Spleen (tissue), 11 donors: ENCODE measurements at regions not wholly inside any gene's neighbourhood (a gene's known extent, or its start where the extent isn't known, plus 50 kb on each side); places are given as distances from the start of the nearest gene placed in this dataset.

ENCODE experiments used
- DNase-seq: peaks from one replicate; pipeline ENCODE4 v3.0.0-alpha.2; 2020
- H3K27ac ChIP-seq, 8 donors: fragments of 200-600 bp; sonication (generic) in 7 of 8; 1 replicate in 4 of 8; 2 replicates in 4 of 8; pipeline versions ENCODE4 v1.5.0 to v1.8.0; 2016 to 2021; ENCODE audit warnings: inconsistent platforms in 4 of 8, mild to moderate bottlenecking in 4 of 8, moderate library complexity in 1 of 8
- H3K27me3 ChIP-seq, 7 donors: fragments of 200-600 bp; sonication (generic) in 6 of 7; replicated peaks in 1 of 7; 1 replicate in 4 of 7; 2 replicates in 3 of 7; pipeline versions ENCODE4 v1.5.0 to v1.8.0; 2016 to 2021; ENCODE audit warnings: inconsistent platforms in 3 of 7, mild to moderate bottlenecking in 1 of 7
- H3K36me3 ChIP-seq, 6 donors: fragments of 200-600 bp; sonication (generic) in 5 of 6; 1 replicate in 4 of 6; 2 replicates in 2 of 6; pipeline versions ENCODE4 v1.5.0 to v1.8.0; 2016 to 2021; ENCODE audit warnings: inconsistent platforms in 2 of 6
- H3K4me1 ChIP-seq, 6 donors: fragments of 200-600 bp; sonication (generic) in 5 of 6; 1 replicate in 3 of 6; 2 replicates in 3 of 6; pipeline versions ENCODE4 v1.5.0 to v1.8.0; 2016 to 2021; ENCODE audit warnings: inconsistent platforms in 3 of 6
- H3K4me3 ChIP-seq, 8 donors: fragments of 200-600 bp; sonication (generic) in 7 of 8; 1 replicate in 4 of 8; 2 replicates in 4 of 8; pipeline versions ENCODE4 v1.5.0 to v1.8.0; 2016 to 2021; ENCODE audit warnings: inconsistent platforms in 4 of 8, mild to moderate bottlenecking in 4 of 8, moderate library complexity in 2 of 8
- H3K9me3 ChIP-seq, 8 donors: fragments of 200-600 bp; sonication (generic) in 7 of 8; 1 replicate in 4 of 8; 2 replicates in 4 of 8; pipeline versions ENCODE4 v1.5.0 to v1.8.0; 2016 to 2021; ENCODE audit warnings: inconsistent platforms in 4 of 8
- CTCF ChIP-seq, 11 experiments: fragments of 200-600 bp in 7 of 11; fragments of 450-650 bp in 4 of 11; sonication (generic) in 4 of 11; IDR thresholded peaks in 8 of 11; conservative IDR thresholded peaks in 3 of 11; 1 replicate in 7 of 11; 2 replicates in 4 of 11; pipeline versions ENCODE4 v1.4.0 to v1.8.0; 2016 to 2021; ENCODE audit warnings: antibody characterized with exemption in 11 of 11, inconsistent platforms in 4 of 11, mild to moderate bottlenecking in 1 of 11
- POLR2A ChIP-seq, 3 donors: fragments of 450-650 bp; IDR thresholded peaks; one replicate each; pipeline ENCODE4 v1.5.1; 2017; ENCODE audit warnings: antibody characterized with exemption in 3 of 3, mild to moderate bottlenecking in 1 of 3
- POLR2AphosphoS5 ChIP-seq, 3 donors: sonication (generic); formaldehyde crosslinking; IDR thresholded peaks; one replicate each; pipeline ENCODE4 v1.5.1; 2017; ENCODE audit warnings: antibody characterized with exemption in 3 of 3
- WGBS, 5 donors: extraction: QIAGEN DNeasy Blood & Tissue Kit in 3 of 5; methylation state at CpG; one replicate each; pipeline versions ENCODE4 v1.1.5 to v1.1.7; 2013 to 2018; 5-methylcytosine and 5-hydroxymethylcytosine counted together
- intact Hi-C: fragments of 100-400 bp; cut with DNase I; formaldehyde crosslinking; loops from one replicate; pipeline ENCODE4 v1.15.0; 2023; ENCODE audit warnings: low total_unique reads
- donor health status: healthy with polysubstance abuse.
- donor health status: DM: no; HTN: no; CAD: no; lungs with moderate emphysema.
- donor health status: DM: no; HTN: no; CAD: no.
- donor health status: Bipolar disorder and iron deficiency.
- donor health status: healthy.
- donor health status: DM: no; HTN: no; CAD: no.
- donor health status: DM: yes; HTN: yes; CAD: no.

GRCh38 chr2:74059137-74059775 is 74.5 kb downstream of the TET3 start:
- H3K9me3 ChIP-seq = no peaks in the 10 kb centered on the region
- intact Hi-C loops = no loop called here
- H3K4me1 ChIP-seq = no peaks in the 10 kb centered on the region
- H3K36me3 ChIP-seq = peaks cover 0 to 34% (median 0%) of the 10 kb centered on the region in 6 donors
- DNase-seq = no peak
- no peak overlapping the region for H3K4me3 ChIP-seq
- no peaks in the 10 kb centered on the region for H3K27me3 ChIP-seq
- WGBS, 5 donors = 96 to 99% (median 98%) methylated on average over 7 of the region's 7 CpGs
- no peak overlapping the region for H3K27ac ChIP-seq
- TF ChIP-seq POLR2AphosphoS5 (IDR thresholded peaks at IDR 0.05) = no peak
- TF ChIP-seq POLR2A (IDR thresholded peaks at IDR 0.05) = no peak
- no peak for TF ChIP-seq CTCF (IDR thresholded peaks at IDR 0.05 in 8 of 11, conservative IDR thresholded peaks at IDR 0.05 in 3 of 11)

DNA sequence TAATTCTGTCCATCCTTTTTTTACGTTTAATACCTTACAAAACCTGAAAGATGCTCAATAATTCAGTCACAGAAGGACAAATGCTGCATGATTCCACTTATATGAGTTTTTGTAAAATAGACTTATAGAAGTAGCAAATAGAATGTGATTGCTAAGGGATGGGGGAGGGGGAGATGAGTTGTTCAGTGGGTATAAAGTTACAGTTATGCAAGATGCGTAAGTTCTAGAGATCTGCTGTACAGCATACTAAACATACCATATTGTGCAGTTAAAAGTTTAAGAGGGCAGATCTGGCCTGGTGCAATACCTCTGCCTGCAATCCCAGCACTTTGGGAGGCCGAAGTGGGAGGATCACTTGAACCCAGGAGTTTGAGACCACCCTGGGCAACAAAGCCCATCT is 78.8 kb downstream of the TET3 start:
- no peak for DNase-seq
- no peaks in the 10 kb centered on the region for H3K27me3 ChIP-seq
- H3K4me1 ChIP-seq = no peaks in the 10 kb centered on the region
- WGBS, 5 donors = 92 to 99% (median 95%) methylated on average over 3 of the region's 3 CpGs
- no peak overlapping the region for H3K4me3 ChIP-seq
- H3K36me3 ChIP-seq = peaks cover 0 to 28% (median 0%) of the 10 kb centered on the region in 6 donors
- no peak overlapping the region for H3K27ac ChIP-seq
- intact Hi-C loops = no loop called here
- TF ChIP-seq CTCF (IDR thresholded peaks at IDR 0.05 in 8 of 11, conservative IDR thresholded peaks at IDR 0.05 in 3 of 11) = no peak
- no peak for TF ChIP-seq POLR2A (IDR thresholded peaks at IDR 0.05)
- TF ChIP-seq POLR2AphosphoS5 (IDR thresholded peaks at IDR 0.05) = no peak
- no peaks in the 10 kb centered on the region for H3K9me3 ChIP-seq

- Histone ChIP-seq H3K27me3 (no peaks in the 10 kb centered on the region), H3K36me3 (peaks cover 0 to 24% (median 3%) of the 10 kb centered on the region in 6 donors), H3K4me1 (peaks cover 0 to 3% (median 0%) of the 10 kb centered on the region in 6 donors), H3K4me3 (no peak overlapping the region), H3K9me3 (no peaks in the 10 kb centered on the region), H3K27ac (no peak overlapping the region)
- intact Hi-C loops = no loop called here
- 82 to 97% (median 93%) methylated on average over 10 of the region's 10 CpGs for WGBS, 5 donors
- TF ChIP-seq POLR2AphosphoS5 (IDR thresholded peaks at IDR 0.05) (no peak), CTCF (IDR thresholded peaks at IDR 0.05 in 8 of 11, conservative IDR thresholded peaks at IDR 0.05 in 3 of 11) (no peak), POLR2A (IDR thresholded peaks at IDR 0.05) (no peak)
- no peak for DNase-seq
Measured at GRCh38 chr2:74065456-74065855, 80.7 kb downstream of the TET3 start.

DNA sequence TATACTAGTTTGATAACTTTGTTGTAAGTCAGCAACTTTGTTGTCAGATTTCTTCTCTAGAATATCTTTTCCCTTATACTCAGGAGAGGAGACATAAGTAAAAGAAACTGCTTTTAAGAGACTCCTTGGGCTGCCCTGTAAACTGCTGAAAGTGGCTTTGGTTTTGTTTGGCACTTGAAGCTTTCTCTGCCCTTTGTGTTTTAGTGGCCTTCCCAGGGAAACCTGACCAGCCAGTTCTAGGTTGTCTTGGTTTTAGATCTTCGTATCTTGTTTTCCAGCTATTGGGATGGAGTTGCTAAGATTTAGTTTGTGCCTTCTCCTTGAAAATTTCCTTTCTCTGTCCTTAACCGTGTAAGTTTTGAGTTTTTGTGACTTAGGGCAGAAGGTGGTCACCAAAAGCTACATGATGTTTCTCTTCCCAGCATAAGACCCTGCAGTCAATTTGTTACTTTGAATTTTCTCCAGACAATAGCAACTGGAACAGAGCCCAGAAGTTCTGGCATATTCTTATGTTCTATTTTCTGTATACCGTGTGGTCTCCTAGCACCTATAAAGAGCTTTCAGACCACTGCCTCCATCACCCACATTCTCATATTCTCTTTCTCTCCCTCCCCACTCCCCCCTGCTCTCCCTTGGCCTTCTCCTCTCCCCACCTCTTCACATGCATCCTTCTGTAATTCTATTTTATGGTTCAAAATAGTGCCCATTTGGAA is 81.1 kb downstream of the BOLA3 start:
- TF ChIP-seq POLR2A (IDR thresholded peaks at IDR 0.05) (no peak), POLR2AphosphoS5 (IDR thresholded peaks at IDR 0.05) (no peak), CTCF (IDR thresholded peaks at IDR 0.05 in 8 of 11, conservative IDR thresholded peaks at IDR 0.05 in 3 of 11) (no peak)
- H3K9me3 ChIP-seq = no peaks in the 10 kb centered on the region
- no peak overlapping the region for H3K4me3 ChIP-seq
- intact Hi-C loops = no loop called here
- H3K36me3 ChIP-seq = peaks cover 0 to 26% (median 3%) of the 10 kb centered on the region in 6 donors
- H3K27me3 ChIP-seq = no peaks in the 10 kb centered on the region
- H3K4me1 ChIP-seq = peaks cover 0 to 14% (median under 1%) of the 10 kb centered on the region in 6 donors
- DNase-seq = no peak
- no peak overlapping the region for H3K27ac ChIP-seq
- WGBS, 5 donors = 81 to 87% (median 86%) methylated on average over 3 of the region's 3 CpGs
